ENCODE measurements at regions not wholly inside any gene's neighbourhood (a gene's known extent, or its start where the extent isn't known, plus 50 kb on each side); places are given as distances from the start of the nearest gene placed in this dataset.

GRCh38 chrX:40303256-40304077 is 205.7 kb upstream of the BCOR start:
- no peak for DNase-seq

- DNase-seq, result no peak
These were observed 202.6 kb upstream of the BCOR start for GRCh38 chrX:40300286-40300890.

- DNase-seq, result no peak
These were observed 201.9 kb upstream of the BCOR start for GRCh38 chrX:40299641-40300046.

- DNase-seq, result no peak
These were observed 201.1 kb upstream of the BCOR start for GRCh38 chrX:40298572-40299479.

- no peak for DNase-seq
These were observed 200.3 kb upstream of the BCOR start for GRCh38 chrX:40298069-40298468.

- no peak for DNase-seq
These were observed 193.8 kb upstream of the BCOR start for GRCh38 chrX:40291553-40291952.

GRCh38 chrX:40290517-40290916 is 192.8 kb upstream of the BCOR start:
- DNase-seq, result no peak

- DNase-seq, result no peak
These were observed 188.1 kb upstream of the BCOR start for GRCh38 chrX:40285876-40286275.

GRCh38 chrX:40284852-40285251 is 187.1 kb upstream of the BCOR start:
- DNase-seq, result no peak

- no peak for DNase-seq
These were observed 186.2 kb upstream of the BCOR start for GRCh38 chrX:40283981-40284380.

GRCh38 chrX:40282946-40283660 is 185.3 kb upstream of the BCOR start:
- no peak for DNase-seq

- DNase-seq, result no peak
These were observed 184.6 kb upstream of the BCOR start for GRCh38 chrX:40282348-40282747.

GRCh38 chrX:40281336-40282005 is 183.7 kb upstream of the BCOR start:
- DNase-seq, result no peak

- no peak for DNase-seq
These were observed 182.0 kb upstream of the BCOR start for GRCh38 chrX:40279762-40280161.

GRCh38 chrX:40279091-40279430 is 181.3 kb upstream of the BCOR start:
- DNase-seq, result no peak

GRCh38 chrX:40278340-40279090 is 180.8 kb upstream of the BCOR start:
- DNase-seq, result no peak

GRCh38 chrX:40277672-40278071 is 179.9 kb upstream of the BCOR start:
- DNase-seq, result no peak

GRCh38 chrX:40273356-40274050 is 175.7 kb upstream of the BCOR start:
- no peak for DNase-seq

GRCh38 chrX:40272776-40273175 is 175.0 kb upstream of the BCOR start:
- no peak for DNase-seq

GRCh38 chrX:40272141-40272540 is 174.4 kb upstream of the BCOR start:
- DNase-seq, result no peak

- no peak for DNase-seq
These were observed 170.4 kb upstream of the BCOR start for GRCh38 chrX:40268188-40268520.

All from NCI-H187 (cell line).